Endodermal cell (in vitro differentiated cells): ENCODE measurements at regions not wholly inside any gene's neighbourhood (a gene's known extent, or its start where the extent isn't known, plus 50 kb on each side); places are given as distances from the start of the nearest gene placed in this dataset.
A peak's percentile ranks its signal among the peaks of the same experiment; 100 is the strongest.

ENCODE experiments used
- DNase-seq: peaks from one replicate; pipeline ENCODE4 v3.0.0-alpha.2; 2017
- H3K27ac ChIP-seq: 2 replicates; pipeline ENCODE4 v1.5.1; 2013; ENCODE audit warnings: mild to moderate bottlenecking, low read depth, low read length, moderate library complexity
- H3K27me3 ChIP-seq: 2 replicates; pipeline ENCODE4 v1.6.1; 2013; ENCODE audit warnings: mild to moderate bottlenecking, low read length, moderate library complexity; ENCODE audit not compliant: insufficient read depth, control insufficient read depth, poor library complexity, severe bottlenecking
- H3K36me3 ChIP-seq: 2 replicates; pipeline ENCODE4 v1.7.0; 2013; ENCODE audit warnings: mild to moderate bottlenecking, low read length, moderate library complexity; ENCODE audit not compliant: control insufficient read depth, insufficient read depth
- H3K4me1 ChIP-seq: one replicate; pipeline ENCODE4 v1.7.0; 2013; ENCODE audit warnings: low read length; ENCODE audit not compliant: control insufficient read depth, insufficient read depth
- H3K4me3 ChIP-seq: 2 replicates; pipeline ENCODE4 v1.5.1; 2013; ENCODE audit warnings: mild to moderate bottlenecking, low read length, moderate library complexity
- H3K9ac ChIP-seq: 2 replicates; pipeline ENCODE4 v1.6.1; 2013; ENCODE audit warnings: mild to moderate bottlenecking, low read length, moderate library complexity; ENCODE audit not compliant: poor library complexity, severe bottlenecking; ENCODE audit errors: extremely low read depth
- H3K9me3 ChIP-seq: 2 replicates; pipeline ENCODE4 v1.6.1; 2013; ENCODE audit warnings: mild to moderate bottlenecking, low read length, moderate library complexity; ENCODE audit not compliant: control insufficient read depth
- H3K27ac Mint-ChIP-seq: 2 replicates; pipeline ENCODE4 v1.8.0; 2020; ENCODE audit warnings: mixed read lengths
- H3K27me3 Mint-ChIP-seq: 2 replicates; pipeline ENCODE4 v1.8.0; 2021; ENCODE audit warnings: mild to moderate bottlenecking, mixed read lengths; ENCODE audit not compliant: insufficient read depth
- H3K36me3 Mint-ChIP-seq: 2 replicates; pipeline ENCODE4 v1.8.0; 2020; ENCODE audit warnings: low read depth, mixed read lengths
- H3K4me1 Mint-ChIP-seq: 2 replicates; pipeline ENCODE4 v1.8.0; 2020; ENCODE audit warnings: mixed read lengths
- H3K4me3 Mint-ChIP-seq: 2 replicates; pipeline ENCODE4 v1.8.0; 2020; ENCODE audit warnings: mild to moderate bottlenecking, moderate library complexity, mixed read lengths
- H3K9me3 Mint-ChIP-seq: 2 replicates; pipeline ENCODE4 v1.8.0; 2020; ENCODE audit warnings: mild to moderate bottlenecking, mixed read lengths
- WGBS, 2 experiments: methylation state at CpG; one replicate each; pipeline versions ENCODE4 v1.1.5 to v1.1.7; 2013; ENCODE audit warnings: missing lambda C conversion rate in 2 of 2, mixed read lengths in 1 of 2; ENCODE audit not compliant: insufficient coverage in 1 of 2, insufficient read length in 1 of 2; 5-methylcytosine and 5-hydroxymethylcytosine counted together
- TF ChIP-seq, protein P1 (sequence below): fragments of 200-600 bp; sonication (generic); conservative IDR thresholded peaks from 2 replicates; pipeline ENCODE4 v1.5.0; 2021; ENCODE audit warnings: antibody characterized with exemption, mild to moderate bottlenecking

- H3K36me3 ChIP-seq, result no peaks in the 10 kb centered on the region
- no peaks in the 10 kb centered on the region for H3K27me3 ChIP-seq
- no peaks in the 10 kb centered on the region for H3K4me1 ChIP-seq
- 100% methylated on average over 1 of the region's 1 CpG for WGBS, 2 experiments
- H3K27ac Mint-ChIP-seq, result no peak overlapping the region
- H3K9ac ChIP-seq, result no peak overlapping the region
- peak; percentile 69 for DNase-seq
- H3K4me3 Mint-ChIP-seq, result no peak overlapping the region
- TF ChIP-seq, protein P1, sequence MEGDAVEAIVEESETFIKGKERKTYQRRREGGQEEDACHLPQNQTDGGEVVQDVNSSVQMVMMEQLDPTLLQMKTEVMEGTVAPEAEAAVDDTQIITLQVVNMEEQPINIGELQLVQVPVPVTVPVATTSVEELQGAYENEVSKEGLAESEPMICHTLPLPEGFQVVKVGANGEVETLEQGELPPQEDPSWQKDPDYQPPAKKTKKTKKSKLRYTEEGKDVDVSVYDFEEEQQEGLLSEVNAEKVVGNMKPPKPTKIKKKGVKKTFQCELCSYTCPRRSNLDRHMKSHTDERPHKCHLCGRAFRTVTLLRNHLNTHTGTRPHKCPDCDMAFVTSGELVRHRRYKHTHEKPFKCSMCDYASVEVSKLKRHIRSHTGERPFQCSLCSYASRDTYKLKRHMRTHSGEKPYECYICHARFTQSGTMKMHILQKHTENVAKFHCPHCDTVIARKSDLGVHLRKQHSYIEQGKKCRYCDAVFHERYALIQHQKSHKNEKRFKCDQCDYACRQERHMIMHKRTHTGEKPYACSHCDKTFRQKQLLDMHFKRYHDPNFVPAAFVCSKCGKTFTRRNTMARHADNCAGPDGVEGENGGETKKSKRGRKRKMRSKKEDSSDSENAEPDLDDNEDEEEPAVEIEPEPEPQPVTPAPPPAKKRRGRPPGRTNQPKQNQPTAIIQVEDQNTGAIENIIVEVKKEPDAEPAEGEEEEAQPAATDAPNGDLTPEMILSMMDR, result peak; percentile 87
- no peaks in the 10 kb centered on the region for H3K27me3 Mint-ChIP-seq
- H3K27ac ChIP-seq, result no peak overlapping the region
- H3K36me3 Mint-ChIP-seq, result no peaks in the 10 kb centered on the region
- H3K9me3 ChIP-seq, result no peaks in the 10 kb centered on the region
- H3K9me3 Mint-ChIP-seq, result no peaks in the 10 kb centered on the region
- no peaks in the 10 kb centered on the region for H3K4me1 Mint-ChIP-seq
- no peak overlapping the region for H3K4me3 ChIP-seq
Observed at GRCh38 chr1:101506541-101507164, 269.8 kb downstream of the S1PR1 start.

DNA sequence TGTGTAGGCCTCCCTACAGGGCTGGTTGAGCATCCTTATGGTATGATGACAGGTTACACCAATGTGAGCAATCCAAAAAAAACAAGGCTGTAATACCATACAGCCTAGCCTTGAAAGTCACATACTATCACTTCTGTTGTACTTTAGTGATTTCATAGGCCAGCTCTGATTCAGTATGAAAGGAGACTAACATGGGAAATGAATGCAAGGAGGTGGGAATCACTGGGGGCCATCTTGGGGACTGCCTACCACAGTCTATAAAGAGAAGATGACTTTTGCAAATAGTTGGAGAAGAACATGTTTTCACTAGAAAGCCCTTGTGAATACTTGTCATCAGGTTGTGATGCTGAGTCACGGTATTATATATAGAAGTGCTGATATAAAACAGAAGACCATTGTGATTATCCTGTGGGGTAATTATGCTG lies 270.7 kb downstream of the S1PR1 start:
- Mint-ChIP-seq H3K4me1 (no peaks in the 10 kb centered on the region), H3K4me3 (no peak overlapping the region), H3K9me3 (no peaks in the 10 kb centered on the region), H3K27ac (no peak overlapping the region), H3K27me3 (no peaks in the 10 kb centered on the region), H3K36me3 (no peaks in the 10 kb centered on the region)
- H3K9me3 ChIP-seq, result no peaks in the 10 kb centered on the region
- 94 to 100% methylated on average over 1 of the region's 1 CpG for WGBS, 2 experiments
- H3K9ac ChIP-seq, result no peak overlapping the region
- H3K27ac ChIP-seq, result no peak overlapping the region
- TF ChIP-seq, protein P1, result no peak
- H3K4me3 ChIP-seq, result no peak overlapping the region
- no peaks in the 10 kb centered on the region for H3K36me3 ChIP-seq
- no peaks in the 10 kb centered on the region for H3K4me1 ChIP-seq
- DNase-seq, result no peak
- H3K27me3 ChIP-seq, result no peaks in the 10 kb centered on the region

DNA sequence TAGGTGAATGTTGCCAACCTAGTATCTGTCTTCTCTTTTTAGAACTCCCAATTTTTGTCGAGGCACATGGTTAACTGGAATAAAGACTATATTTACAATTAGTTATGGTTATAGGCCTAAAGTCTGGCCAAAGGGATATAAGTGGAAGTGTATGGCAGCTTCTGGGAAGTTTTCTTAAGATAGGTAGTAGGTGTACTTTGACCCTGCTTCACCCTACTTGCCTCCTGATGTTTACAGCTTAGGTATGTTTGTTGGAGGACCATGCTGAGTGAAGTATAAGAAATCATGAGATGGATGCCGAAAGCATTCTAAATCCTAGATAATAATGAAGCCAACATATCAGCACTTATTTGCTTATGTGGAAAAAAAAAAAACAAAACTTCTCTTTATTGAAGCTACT lies 272.1 kb downstream of the S1PR1 start:
- no peak overlapping the region for H3K4me3 ChIP-seq
- no peaks in the 10 kb centered on the region for H3K36me3 ChIP-seq
- TF ChIP-seq, protein P1, result no peak
- H3K9me3 ChIP-seq, result no peaks in the 10 kb centered on the region
- H3K9ac ChIP-seq, result no peak overlapping the region
- Mint-ChIP-seq H3K9me3 (no peaks in the 10 kb centered on the region), H3K36me3 (no peaks in the 10 kb centered on the region), H3K4me3 (no peak overlapping the region), H3K27ac (no peak overlapping the region), H3K4me1 (no peaks in the 10 kb centered on the region), H3K27me3 (no peaks in the 10 kb centered on the region)
- no peak for DNase-seq
- no peak overlapping the region for H3K27ac ChIP-seq
- H3K4me1 ChIP-seq, result no peaks in the 10 kb centered on the region
- H3K27me3 ChIP-seq, result no peaks in the 10 kb centered on the region
- 100% methylated on average over 2 of the region's 2 CpGs; no CpG with 5 or more reads in 1 of the 2 experiments for WGBS, 2 experiments
